GM21515 (cell line): ENCODE measurements at regions not wholly inside any gene's neighbourhood (a gene's known extent, or its start where the extent isn't known, plus 50 kb on each side); places are given as distances from the start of the nearest gene placed in this dataset.

Experiments used
- ATAC-seq: cut with Tn5 transposase; IDR thresholded peaks from one replicate; pipeline ENCODE4 v1.9.1; 2021; ENCODE audit not compliant: unreplicated experiment

DNA sequence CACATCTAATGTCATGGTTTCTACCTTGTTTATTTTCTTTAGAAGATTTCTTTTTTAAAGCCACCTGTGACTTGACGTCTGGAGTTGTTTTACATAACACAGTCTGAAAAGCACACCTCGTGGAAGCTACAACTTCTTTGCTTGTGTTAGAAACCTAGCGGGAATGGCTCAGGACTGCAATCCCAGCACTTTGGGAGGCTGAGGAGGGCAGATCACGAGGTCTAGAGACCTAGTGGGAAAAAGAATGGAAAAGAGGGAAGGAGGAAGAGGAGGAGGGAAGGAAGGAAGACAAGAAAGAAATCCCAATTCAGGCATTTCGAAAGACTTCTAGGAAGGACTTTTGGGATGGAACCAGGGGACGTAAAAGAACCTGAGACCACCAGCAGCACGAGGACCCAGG is 146.3 kb upstream of the CELF2 start:
- no peak for ATAC-seq

DNA sequence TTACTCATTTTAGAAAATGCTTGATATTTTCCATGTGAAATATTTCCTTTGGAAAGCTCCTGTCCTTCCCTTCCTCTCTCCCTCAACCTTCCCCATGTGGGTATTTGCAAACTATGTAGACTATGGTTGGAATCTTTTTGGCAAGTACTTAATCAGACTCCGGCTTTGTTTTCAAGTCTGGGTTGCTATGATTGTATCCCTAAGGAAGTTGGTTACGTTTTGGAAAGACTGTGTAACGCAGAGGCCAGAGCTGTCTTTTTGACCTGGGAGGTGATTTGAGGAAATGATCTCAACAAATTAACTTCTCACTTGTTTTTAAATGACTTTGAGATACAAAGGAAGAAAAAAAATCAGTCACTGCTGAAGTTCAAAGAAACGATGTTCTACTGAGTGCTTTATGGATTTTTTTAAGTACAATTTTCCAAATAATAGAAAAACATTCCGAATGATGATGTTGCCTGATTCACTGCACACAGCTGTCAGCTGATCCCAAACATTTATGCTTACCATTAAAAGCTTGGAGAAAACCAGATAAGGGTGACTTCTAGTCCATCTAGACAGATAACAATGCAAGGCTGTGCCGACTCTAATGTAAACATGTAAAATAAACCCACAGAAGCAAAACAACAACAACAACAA is 145.5 kb upstream of the CELF2 start:
- no peak for ATAC-seq

DNA sequence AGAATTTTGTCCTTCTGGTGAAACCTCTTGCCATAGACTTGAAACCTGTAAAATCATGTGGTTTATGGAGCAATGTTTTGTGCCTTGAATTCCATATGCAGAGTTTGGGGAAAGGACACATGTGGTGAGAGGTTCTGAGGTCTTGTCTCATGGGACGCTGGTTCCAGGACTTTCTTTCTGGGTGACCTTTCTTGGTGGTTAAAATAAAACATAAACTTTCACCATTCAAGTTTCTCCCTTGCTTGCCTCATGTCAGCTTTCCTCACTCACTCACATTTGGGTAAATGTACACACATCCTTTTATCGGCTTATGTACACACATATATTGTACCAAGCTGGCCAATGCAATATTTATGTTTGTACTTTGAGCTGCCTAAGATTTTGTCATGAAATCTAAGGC is 144.9 kb upstream of the CELF2 start:
- ATAC-seq = no peak

DNA sequence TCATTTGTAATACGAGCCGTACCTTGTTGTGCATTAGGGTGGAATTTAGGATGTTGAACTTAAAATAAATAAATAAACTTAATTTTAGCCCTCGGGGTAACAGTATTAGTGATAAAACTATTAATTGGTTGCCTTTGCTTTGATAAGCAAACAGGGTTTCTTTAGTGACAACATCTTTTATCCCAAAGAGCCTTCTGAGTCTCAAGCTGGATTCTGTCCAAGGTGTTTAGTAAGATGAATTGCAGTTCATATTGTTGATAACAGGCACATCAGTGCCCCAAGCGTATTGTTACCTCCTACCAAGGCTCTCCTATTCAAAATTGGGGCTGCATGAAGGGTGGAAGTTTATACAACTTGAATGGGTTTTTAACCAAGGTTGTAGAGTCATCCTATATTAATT is 144.4 kb upstream of the CELF2 start:
- ATAC-seq = no peak

DNA sequence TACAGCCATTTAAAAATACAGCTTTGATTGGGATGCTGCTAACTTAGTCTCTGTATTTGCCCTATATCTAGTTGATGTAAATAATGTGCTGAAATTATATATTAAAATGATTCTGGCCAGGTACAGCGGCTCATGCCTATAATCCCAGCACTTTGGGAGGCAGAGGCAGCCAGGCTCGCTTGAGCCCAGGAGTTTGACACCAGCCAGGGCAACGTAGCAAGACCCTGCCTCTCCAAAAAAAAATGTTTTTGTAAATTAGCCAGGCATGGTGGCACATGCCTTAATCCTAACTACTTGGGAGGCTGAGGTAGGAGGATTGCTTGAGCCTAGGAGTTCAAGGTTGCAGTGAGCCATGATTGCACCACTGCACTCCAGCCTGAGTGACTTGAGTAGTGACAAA is 143.8 kb upstream of the CELF2 start:
- ATAC-seq = no peak

DNA sequence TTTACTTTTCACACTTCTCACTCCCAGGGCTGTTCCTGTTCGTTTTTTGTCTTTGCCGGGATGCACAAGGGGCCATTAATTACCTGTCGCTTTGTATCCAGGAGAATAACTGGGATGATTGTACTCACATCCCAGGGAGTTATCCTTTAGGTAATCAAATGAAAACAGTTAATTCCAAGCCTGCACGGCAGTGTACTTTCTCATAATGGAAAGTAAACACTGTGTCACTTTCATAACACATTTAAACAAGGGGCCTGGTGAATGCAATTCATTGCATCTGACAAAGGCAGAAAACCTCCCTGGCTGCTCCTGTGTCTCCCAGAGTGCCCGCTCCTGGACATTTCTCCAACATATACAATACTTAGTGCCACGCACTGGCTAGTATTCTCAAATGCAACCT is 138.7 kb upstream of the CELF2 start:
- no peak for ATAC-seq

DNA sequence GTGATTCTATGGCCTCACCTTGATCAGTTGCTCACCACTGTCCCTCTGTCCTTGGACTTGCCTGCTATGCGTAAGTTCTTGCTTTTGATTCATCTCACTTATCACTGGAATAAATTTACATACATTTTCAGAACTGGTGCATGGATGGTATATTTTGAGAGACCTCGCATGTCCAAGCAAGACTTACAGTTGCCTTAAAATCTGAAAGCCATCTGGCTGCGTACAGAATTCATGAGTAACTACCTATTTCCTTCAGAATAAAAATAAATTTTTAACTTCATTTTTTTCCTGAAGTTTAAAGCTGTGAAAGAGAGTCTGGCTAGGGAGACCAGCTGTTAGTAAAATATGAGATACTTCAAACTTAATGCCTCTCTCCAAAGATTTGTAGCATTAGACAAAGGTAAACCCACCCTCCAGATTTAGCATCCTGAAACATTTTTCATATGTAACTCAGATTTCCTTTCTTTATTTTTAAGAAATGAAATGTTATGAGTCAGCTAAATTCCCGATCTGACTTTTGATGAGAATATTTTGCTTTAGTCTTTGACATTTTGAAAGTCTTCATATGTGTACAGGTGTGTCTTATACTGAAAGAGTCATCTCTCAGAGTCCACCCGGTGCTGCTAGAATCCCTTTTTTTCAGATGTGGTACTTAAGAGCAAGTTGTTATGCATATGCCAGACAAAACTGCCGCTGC is 136.4 kb upstream of the CELF2 start:
- no peak for ATAC-seq

DNA sequence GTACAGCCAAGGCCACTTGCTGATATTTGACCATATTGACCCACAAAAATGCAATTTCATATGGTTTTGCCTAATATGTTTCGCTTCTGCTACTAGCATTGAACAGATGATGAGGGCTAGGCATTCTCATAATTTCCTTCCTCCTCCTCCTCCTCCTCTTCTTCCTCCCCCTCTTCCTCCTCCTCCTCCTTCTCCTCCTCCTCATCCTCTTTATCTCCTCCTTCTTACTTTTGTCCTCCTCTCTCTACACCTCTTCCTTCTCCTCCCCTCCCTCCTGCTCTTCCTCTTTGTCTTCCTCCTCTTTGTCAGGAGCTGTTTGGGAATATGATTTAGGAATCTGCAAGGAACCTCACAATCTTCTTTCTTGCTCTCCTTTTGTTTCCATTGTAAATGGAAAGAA is 133.9 kb upstream of the CELF2 start:
- no peak for ATAC-seq

DNA sequence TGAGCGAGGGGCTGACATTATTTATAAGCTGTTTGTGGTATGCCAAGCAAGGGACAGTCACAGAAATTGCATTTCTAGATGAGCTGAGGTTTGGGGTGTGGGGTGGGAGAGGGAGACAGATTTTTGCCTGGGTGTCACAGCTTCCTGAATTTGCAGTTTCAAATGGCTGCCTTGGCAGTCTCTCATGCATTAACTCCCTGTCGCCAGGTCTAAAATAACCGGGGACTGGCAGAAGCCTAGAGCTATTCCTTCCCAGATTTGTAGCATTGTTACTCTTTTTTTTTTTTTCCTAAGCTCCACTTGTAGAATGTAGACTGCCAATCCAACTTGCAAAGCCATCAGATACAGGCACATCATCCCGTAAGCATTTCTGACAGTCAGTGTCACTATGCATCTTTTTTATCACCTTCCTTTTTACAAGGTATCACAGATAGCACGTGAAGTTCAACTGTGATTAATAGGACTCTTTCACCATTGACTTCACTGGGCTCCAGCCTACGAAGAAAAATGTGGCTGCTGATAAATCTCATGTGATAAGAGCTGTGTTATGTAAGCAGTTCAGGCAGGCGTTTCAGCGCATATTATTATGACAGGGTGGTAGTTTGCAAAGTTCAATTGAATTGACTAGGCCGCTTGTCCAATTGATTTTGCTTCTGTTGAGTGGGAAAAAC is 130.7 kb upstream of the CELF2 start:
- ATAC-seq = no peak

DNA sequence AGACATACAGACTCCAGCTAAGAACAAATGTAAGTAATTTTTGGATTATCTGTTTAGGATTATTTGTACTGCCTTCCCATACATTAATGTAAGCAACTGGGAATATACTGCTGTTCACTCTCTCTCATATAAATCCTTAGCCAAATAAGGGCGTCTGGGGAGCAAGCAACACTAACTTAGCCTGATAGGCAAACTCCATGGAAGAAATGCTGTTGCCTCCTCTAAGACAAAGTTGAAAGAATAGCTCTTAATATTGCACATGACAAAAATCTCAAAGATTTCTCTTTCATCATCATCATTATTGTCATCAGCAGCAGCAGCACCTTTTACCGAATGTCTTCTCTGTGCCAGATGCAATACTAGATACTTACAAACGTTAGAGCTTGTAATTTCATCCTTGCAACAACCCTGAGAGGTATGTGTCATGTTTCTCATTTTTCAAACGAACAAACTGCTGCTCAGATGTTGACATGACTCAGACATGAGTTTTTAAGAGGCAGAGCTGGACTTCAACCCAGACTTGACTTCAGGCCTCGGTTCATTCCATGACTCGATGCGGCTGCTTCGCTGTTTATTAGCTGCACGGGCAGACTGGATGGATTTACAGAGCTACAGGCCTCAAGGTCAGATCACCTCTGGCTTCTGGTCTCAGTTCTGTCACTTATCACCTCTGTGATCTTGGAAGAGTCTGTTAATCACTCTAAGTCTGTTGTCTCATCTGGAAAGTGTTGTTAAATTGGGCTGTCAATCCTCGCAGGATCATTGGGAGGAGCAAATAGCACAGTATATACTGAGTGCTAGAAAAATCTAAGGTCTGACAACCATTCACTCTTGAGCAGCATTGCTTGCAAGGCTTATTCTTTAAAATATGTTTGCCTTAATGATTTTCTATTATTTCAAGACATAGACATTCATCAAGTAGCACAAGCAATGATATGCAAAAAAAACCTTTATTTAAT is 126.3 kb upstream of the CELF2 start:
- no peak for ATAC-seq

DNA sequence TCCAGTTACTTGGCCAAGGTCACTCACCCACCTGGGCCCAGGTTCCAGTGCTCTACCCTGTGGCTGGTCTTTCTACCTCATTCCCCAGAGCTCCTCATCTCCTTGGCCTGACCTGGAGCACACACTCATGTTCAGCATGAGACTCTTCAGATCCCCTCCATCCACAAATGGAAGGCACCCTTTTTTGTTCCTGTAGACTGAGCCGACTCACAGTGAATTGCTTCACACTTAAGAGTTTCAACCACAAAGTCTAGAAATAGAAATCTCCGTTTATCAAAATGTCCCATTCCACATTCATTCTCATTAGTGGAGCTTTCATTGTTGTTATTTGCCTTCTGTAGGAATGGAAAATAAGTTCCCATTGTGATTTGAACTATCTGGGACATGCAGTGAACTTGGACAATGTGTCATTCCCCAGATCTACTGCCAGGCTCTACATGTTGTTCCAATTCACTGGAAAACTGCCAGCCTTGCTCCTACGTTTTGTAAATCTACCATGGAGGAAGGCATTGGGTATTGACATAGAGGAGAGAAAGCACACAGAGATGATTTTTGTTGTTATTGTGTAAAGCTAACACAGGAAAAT is 125.3 kb upstream of the CELF2 start:
- ATAC-seq = no peak

DNA sequence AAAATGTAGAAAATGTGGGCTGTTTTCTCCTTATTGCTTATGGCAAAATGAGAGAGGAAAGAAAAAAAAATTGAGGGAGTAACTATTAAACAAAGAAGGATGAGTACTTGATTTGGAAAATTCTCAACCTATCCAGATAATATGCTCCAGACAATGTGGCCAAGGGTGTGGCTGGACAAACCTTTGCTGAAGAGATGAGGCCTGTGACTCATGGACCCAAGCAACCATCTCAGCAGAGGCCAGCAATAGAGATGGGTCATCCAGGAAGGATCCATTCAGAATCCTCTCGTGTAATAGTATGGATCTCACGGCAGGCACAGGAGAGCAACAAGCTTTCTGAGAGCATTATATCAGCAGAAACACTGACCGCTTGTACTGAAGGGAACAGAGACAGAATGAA is 120.3 kb upstream of the CELF2 start:
- ATAC-seq = no peak

DNA sequence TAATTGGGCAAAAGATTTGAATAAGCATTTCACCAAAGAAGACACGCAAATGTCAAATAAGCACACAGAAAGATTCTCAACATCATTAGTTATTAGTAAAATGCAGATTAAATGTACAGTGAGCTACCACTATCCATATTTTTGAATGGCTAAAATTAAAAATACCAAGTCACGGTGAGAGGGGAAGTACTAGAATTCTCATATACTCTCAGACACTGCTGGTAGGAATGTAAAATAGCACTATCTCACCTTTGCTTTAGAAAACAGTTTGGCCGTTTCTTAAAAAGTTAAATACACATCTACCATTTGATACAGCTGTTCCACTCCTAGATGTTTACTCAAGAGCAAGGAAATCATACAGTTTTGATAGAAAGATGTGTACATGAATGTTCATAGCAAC is 115.8 kb upstream of the CELF2 start:
- ATAC-seq = no peak

DNA sequence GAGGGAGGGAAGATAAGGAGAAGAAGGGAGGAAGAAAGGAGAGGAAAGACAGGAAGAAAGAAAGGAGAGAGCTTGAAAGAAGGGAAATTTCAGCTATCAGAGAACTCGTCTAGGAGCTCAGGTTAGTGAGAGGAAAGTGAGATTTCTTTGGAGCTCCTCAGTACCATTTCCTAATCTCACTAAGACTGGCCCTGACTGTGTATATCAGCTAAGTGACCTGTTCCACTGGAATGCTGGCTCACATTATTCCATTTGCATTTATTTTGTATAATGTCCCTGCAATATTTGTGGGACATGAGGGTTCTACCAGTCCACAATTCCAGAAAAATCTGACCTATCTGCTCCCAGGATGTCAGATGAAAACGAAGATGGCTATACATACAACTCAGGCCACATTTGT is 114.7 kb upstream of the CELF2 start:
- no peak for ATAC-seq

DNA sequence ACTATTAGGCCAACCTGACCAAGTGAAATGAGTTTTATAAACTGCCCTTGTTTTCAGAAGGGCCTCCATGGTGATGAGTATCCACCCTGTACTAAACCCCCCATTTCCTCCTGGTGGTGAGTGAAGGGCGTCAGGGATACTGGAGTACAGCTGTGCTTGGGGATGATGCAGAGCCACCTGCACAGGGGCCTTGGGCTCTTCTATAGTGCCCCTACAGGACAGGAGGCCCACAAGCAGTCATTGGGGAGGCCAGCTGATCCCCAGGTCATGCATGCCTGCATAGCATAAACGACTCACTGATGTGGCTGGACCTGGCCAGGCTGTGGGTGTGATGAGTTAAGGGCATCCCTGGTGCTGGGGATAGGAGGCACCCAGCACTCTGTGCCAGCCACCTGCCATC is 114.1 kb upstream of the CELF2 start:
- ATAC-seq = no peak

DNA sequence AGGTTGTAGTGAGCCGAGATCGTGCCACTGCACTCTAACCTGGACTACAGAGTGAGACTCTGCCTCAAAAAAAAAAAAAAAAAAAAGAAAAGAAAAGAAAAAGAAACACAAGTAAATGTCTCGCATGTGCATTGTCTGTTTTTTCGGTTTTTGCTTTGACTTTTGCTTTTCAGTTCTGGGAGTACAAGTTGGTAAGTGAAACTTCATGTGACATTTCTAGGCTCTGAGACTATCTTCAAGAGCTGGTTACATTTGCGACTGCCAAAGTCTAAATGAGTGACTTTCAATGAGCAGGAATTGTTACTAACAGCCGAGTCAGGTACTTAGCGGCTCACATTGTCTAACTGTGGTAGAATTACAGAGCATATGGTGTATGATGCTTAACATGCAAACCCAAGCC is 107.0 kb upstream of the CELF2 start:
- ATAC-seq = peak; percentile 73

DNA sequence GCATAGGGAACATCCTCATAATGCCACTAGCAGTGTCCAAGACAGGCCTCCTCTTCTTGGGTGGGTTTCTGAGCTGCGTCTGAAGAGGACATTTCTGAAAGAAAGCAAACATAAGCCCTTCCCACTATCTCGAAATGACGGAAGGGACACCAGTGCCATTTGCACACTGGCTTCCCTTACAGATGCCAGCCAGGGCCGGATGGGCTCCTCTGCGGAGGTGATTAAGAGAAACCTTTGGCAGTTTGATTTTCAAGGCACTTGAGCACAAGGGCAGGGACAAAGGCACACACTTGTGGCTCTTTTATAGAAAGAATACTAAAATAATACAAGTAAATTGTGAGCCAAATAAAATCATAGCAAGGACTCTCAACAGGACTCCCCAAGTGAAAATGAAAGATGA is 106.6 kb upstream of the CELF2 start:
- no peak for ATAC-seq

DNA sequence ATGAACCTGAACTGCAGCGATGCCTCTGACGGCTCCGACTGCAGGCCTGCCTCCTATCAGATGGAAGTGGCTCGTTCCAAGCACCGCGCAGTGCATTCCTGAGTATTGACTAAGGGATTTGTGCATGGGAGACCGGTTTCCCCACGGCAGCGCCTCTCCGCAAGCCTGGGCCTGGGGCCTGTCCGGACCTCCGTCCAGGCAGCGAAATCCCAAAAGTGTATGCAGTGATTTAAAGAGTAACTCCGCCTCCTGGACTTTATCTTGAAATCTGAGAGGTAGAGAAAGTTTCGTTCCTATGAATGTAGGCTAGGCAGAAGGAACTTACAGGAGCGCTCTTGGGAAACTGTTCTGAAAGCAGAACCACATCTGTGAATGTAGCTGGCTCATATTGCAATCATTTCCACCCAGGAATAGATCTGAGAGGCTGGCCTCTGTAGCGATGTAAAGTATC is 106.2 kb upstream of the CELF2 start:
- ATAC-seq = no peak

DNA sequence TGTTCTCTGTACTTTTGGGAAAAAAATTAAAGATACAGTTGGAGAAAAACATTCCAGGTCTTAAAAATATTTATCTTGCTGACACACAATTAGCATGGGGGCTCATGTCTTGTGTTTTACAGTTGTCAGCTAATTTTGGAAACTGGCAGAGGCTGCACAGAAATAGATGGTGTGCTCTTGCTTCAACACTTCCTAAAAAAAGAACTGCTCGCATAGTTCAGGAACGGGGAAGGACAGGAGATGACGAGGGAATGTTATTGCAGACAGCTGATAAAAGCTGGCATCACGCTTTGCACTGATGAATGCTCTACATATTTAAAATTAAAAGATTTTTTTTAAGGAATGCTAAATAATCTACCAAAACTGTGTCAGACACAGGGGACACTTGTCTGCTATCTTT is 103.5 kb upstream of the CELF2 start:
- ATAC-seq = no peak

DNA sequence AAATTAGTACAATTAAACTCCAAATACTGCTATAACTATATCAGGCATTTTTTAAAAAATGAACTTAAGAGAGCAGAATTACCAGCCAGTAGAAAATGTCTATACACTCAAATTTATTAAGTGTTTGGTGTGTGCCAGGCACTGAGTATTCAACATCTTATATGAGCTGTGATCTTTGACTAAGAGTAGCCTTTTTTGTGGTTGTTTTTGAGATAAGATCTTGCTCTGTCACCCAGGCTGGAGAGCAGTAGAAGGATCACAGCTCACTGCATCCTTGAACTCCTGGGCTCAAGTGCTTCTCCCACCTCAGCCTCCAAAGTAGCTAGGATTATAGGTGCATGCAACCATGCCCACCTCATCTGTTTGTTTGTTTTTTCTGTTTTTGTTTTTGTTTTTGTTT is 102.5 kb upstream of the CELF2 start:
- ATAC-seq = no peak

DNA sequence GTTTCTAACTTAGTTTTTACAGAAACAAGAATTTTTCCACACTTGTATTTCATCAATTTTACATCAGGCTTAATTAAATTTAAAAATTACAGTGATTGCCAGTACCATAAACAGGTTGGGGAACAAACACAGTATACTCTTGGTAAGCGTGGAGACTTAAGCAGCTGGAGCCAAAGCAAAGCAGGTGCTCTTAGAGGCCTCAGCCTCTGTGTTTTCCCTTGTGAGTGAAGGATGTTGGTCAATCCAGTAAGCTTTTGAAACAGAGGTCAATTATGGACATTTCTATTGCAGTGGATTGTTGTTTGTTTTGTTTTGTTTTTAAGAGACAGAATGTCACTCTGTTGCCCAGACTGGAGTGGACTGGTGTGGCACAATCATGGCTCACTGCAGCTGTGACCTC is 100.6 kb upstream of the CELF2 start:
- ATAC-seq = no peak
